Type B pancreatic cell (in vitro differentiated cells): ENCODE measurements at regions not wholly inside any gene's neighbourhood (a gene's known extent, or its start where the extent isn't known, plus 50 kb on each side); places are given as distances from the start of the nearest gene placed in this dataset.
"Not testable (repeated sequence)": the region's sequence is repeated elsewhere in the genome, so short reads cannot be mapped to it uniquely, and the experiment has no call there.

Source experiments
- DNase-seq: peaks from one replicate; pipeline ENCODE4 v3.0.0; 2021; ENCODE audit warnings: mixed read lengths; ENCODE audit not compliant: unreplicated experiment; ENCODE audit errors: extremely low spot score
- H3K27ac Mint-ChIP-seq: 2 replicates; pipeline ENCODE4 v1.8.0; 2021; ENCODE audit warnings: mild to moderate bottlenecking, mixed read lengths
- H3K27me3 Mint-ChIP-seq: 2 replicates; pipeline ENCODE4 v1.8.0; 2021; ENCODE audit warnings: mixed read lengths
- H3K36me3 Mint-ChIP-seq: 2 replicates; pipeline ENCODE4 v1.8.0; 2021; ENCODE audit warnings: mixed read lengths
- H3K4me1 Mint-ChIP-seq: one replicate; pipeline ENCODE4 v1.8.0; 2021; ENCODE audit warnings: mixed read lengths; ENCODE audit not compliant: unreplicated experiment
- H3K4me3 Mint-ChIP-seq: 2 replicates; pipeline ENCODE4 v1.8.0; 2021; ENCODE audit warnings: mild to moderate bottlenecking, mixed read lengths
- H3K9me3 Mint-ChIP-seq: 2 replicates; pipeline ENCODE4 v1.8.0; 2021; ENCODE audit warnings: mixed read lengths
- TF ChIP-seq, protein P1 (sequence below): fragments of 200-600 bp; sonication (generic); conservative IDR thresholded peaks from 2 replicates; pipeline ENCODE4 v1.5.0; 2021; ENCODE audit warnings: antibody characterized with exemption, mild to moderate bottlenecking

- TF ChIP-seq, protein P1, sequence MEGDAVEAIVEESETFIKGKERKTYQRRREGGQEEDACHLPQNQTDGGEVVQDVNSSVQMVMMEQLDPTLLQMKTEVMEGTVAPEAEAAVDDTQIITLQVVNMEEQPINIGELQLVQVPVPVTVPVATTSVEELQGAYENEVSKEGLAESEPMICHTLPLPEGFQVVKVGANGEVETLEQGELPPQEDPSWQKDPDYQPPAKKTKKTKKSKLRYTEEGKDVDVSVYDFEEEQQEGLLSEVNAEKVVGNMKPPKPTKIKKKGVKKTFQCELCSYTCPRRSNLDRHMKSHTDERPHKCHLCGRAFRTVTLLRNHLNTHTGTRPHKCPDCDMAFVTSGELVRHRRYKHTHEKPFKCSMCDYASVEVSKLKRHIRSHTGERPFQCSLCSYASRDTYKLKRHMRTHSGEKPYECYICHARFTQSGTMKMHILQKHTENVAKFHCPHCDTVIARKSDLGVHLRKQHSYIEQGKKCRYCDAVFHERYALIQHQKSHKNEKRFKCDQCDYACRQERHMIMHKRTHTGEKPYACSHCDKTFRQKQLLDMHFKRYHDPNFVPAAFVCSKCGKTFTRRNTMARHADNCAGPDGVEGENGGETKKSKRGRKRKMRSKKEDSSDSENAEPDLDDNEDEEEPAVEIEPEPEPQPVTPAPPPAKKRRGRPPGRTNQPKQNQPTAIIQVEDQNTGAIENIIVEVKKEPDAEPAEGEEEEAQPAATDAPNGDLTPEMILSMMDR: no peak
- H3K27me3 Mint-ChIP-seq: peaks cover 50% of the 10 kb centered on the region
- peaks cover 8% of the 10 kb centered on the region for H3K9me3 Mint-ChIP-seq
- no peak for DNase-seq
- no peak overlapping the region for H3K4me3 Mint-ChIP-seq
- no peaks in the 10 kb centered on the region for H3K4me1 Mint-ChIP-seq
- no peak overlapping the region for H3K27ac Mint-ChIP-seq
- H3K36me3 Mint-ChIP-seq: no peaks in the 10 kb centered on the region
These were observed 253.3 kb upstream of the FOXF1 start for GRCh38 chr16:86256995-86257394.

DNA sequence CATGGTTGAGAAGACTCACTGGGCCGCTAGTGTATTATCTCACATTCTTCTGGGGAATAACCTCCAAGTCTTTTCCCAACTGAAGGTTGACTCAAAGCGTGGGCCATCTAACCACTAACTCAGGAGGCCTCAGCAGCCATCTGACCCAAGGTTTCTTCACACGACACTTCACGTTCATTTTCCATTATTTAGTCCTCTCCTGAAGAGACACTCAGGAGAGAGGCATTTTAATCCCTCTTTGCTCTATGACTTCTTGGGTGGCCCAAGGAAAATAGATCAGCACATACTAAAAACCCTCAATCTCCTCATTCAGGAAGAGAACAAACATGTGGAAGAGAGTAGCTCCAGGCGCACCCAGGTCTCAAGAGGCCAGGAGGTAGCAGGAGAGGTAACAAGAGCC, 252.8 kb upstream of the FOXF1 start:
- peaks cover 45% of the 10 kb centered on the region for H3K27me3 Mint-ChIP-seq
- H3K4me3 Mint-ChIP-seq: no peak overlapping the region
- no peaks in the 10 kb centered on the region for H3K4me1 Mint-ChIP-seq
- DNase-seq: no peak
- TF ChIP-seq, protein P1: no peak
- no peaks in the 10 kb centered on the region for H3K36me3 Mint-ChIP-seq
- no peak overlapping the region for H3K27ac Mint-ChIP-seq
- peaks cover 8% of the 10 kb centered on the region for H3K9me3 Mint-ChIP-seq

GRCh38 chr16:86258713-86259112, 251.6 kb upstream of the FOXF1 start:
- Mint-ChIP-seq H3K27ac (no peak overlapping the region), H3K36me3 (no peaks in the 10 kb centered on the region), H3K4me1 (no peaks in the 10 kb centered on the region), H3K27me3 (peaks cover 43% of the 10 kb centered on the region), H3K9me3 (peaks cover 8% of the 10 kb centered on the region), H3K4me3 (no peak overlapping the region)
- TF ChIP-seq, protein P1: no peak
- no peak for DNase-seq

DNA sequence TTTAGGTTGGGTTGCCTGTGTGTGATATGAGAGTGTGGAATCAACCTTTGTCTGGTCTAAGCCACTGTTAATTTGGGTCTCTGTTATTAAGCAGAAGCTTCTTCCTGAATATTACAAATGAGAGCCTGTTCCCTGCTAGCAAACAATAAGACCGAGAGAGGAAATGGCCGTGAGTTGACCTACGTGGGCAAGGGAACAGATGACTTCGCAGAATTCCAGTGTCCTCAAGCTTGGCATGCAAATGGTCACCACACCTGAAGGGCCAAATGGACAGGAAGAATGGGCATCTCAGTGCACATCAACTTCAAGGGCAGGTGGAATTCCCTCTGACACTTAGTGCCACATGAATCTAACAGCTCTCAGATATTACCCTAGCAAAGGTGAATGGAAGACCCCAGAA, 250.8 kb upstream of the FOXF1 start:
- no peak overlapping the region for H3K4me3 Mint-ChIP-seq
- DNase-seq: no peak
- no peak overlapping the region for H3K27ac Mint-ChIP-seq
- H3K36me3 Mint-ChIP-seq: no peaks in the 10 kb centered on the region
- H3K4me1 Mint-ChIP-seq: no peaks in the 10 kb centered on the region
- H3K27me3 Mint-ChIP-seq: peaks cover 42% of the 10 kb centered on the region
- TF ChIP-seq, protein P1: no peak
- peaks cover 8% of the 10 kb centered on the region for H3K9me3 Mint-ChIP-seq

DNA sequence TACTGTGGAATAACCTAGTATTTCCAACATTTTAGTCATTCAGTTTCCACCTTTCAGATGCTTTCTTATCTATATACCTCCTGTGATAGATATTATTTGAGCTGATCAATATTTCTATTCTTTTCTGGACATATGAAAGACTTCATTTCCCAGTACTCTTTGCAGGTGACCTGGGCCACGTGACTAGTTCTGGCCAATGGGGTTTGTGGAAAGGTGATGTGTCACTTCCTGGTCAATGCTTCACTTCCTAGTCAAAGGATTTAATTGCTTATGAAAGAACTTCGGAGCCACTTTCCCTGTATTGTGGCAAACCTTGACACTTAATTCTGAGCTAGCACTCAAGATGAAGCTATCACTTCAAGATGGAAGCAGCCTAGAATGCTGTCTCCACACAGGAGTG, 248.9 kb upstream of the FOXF1 start:
- H3K27ac Mint-ChIP-seq: no peak overlapping the region
- H3K9me3 Mint-ChIP-seq: no peaks in the 10 kb centered on the region
- no peaks in the 10 kb centered on the region for H3K4me1 Mint-ChIP-seq
- no peak for DNase-seq
- H3K27me3 Mint-ChIP-seq: peaks cover 28% of the 10 kb centered on the region
- no peak overlapping the region for H3K4me3 Mint-ChIP-seq
- TF ChIP-seq, protein P1: no peak
- no peaks in the 10 kb centered on the region for H3K36me3 Mint-ChIP-seq

GRCh38 chr16:86267657-86268056, 242.7 kb upstream of the FOXF1 start:
- H3K27ac Mint-ChIP-seq, DNase-seq, H3K4me3 Mint-ChIP-seq, H3K36me3 Mint-ChIP-seq, H3K4me1 Mint-ChIP-seq, H3K9me3 Mint-ChIP-seq: not testable (repeated sequence)
- peaks cover 23% of the 10 kb centered on the region for H3K27me3 Mint-ChIP-seq
